ENCODE measurements at regions not wholly inside any gene's neighbourhood (a gene's known extent, or its start where the extent isn't known, plus 50 kb on each side); places are given as distances from the start of the nearest gene placed in this dataset.

DNA sequence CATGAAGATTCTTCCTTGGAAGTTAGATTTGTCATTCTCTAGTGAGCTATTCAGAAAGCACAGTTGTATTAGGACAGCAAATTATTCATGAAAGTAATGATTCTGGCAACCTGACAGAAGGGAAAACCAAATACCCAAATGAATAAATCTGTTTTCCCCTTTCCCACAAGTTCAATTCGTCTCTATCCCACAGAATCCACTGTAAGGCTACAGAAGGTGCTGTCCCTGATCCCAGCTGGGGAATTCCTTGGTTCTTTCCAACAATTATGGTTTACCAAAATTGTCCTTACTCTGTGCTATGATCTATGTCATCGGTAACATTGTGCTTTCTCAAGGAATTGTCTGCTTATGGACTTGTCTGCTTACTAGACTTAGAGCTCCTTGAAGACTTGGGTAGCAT lies 104.2 kb downstream of the FASLG start:
- Mint-ChIP-seq H3K27me3 (ENCODE audit: unreplicated experiment) (peaks cover 9% of the 10 kb centered on the region), H3K4me3 (ENCODE audit: unreplicated experiment) (no peak overlapping the region), H3K9me3 (ENCODE audit: unreplicated experiment) (no peaks in the 10 kb centered on the region), H3K36me3 (ENCODE audit: unreplicated experiment) (no peaks in the 10 kb centered on the region), H3K27ac (ENCODE audit: unreplicated experiment) (no peak overlapping the region), H3K4me1 (ENCODE audit: unreplicated experiment) (peaks cover 4% of the 10 kb centered on the region)
- DNase-seq (ENCODE audit: extremely low spot score, unreplicated experiment) = no peak
- TF ChIP-seq, protein P1, sequence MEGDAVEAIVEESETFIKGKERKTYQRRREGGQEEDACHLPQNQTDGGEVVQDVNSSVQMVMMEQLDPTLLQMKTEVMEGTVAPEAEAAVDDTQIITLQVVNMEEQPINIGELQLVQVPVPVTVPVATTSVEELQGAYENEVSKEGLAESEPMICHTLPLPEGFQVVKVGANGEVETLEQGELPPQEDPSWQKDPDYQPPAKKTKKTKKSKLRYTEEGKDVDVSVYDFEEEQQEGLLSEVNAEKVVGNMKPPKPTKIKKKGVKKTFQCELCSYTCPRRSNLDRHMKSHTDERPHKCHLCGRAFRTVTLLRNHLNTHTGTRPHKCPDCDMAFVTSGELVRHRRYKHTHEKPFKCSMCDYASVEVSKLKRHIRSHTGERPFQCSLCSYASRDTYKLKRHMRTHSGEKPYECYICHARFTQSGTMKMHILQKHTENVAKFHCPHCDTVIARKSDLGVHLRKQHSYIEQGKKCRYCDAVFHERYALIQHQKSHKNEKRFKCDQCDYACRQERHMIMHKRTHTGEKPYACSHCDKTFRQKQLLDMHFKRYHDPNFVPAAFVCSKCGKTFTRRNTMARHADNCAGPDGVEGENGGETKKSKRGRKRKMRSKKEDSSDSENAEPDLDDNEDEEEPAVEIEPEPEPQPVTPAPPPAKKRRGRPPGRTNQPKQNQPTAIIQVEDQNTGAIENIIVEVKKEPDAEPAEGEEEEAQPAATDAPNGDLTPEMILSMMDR (IDR thresholded peaks at IDR 0.05) = no peak

DNA sequence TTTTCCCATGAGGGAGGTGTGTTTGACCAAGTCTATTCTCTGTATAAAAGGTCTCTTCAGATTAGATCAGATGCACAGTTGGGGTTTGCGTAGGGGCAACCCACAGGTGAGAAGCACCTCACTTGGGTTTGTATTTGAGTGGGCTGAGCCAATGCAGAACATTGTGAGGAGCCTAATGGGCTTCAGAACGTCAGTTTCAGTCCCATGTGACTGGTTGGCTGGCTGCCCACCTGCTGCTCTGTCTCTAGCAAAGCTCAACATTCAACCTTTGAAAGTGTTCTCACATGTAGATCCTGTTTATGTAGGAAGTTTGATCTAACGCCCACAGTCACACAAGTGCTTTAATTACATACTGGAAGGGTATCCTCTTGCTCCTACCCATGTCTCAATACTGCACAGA lies 105.5 kb downstream of the FASLG start:
- Mint-ChIP-seq H3K27ac (ENCODE audit: unreplicated experiment) (no peak overlapping the region), H3K4me1 (ENCODE audit: unreplicated experiment) (peaks cover 4% of the 10 kb centered on the region), H3K4me3 (ENCODE audit: unreplicated experiment) (no peak overlapping the region), H3K27me3 (ENCODE audit: unreplicated experiment) (peaks cover 7% of the 10 kb centered on the region), H3K9me3 (ENCODE audit: unreplicated experiment) (no peaks in the 10 kb centered on the region), H3K36me3 (ENCODE audit: unreplicated experiment) (no peaks in the 10 kb centered on the region)
- DNase-seq (ENCODE audit: extremely low spot score, unreplicated experiment) = no peak
- TF ChIP-seq, protein P1 (IDR thresholded peaks at IDR 0.05) = no peak

- peaks cover 3% of the 10 kb centered on the region for H3K4me1 Mint-ChIP-seq (ENCODE audit: unreplicated experiment)
- no peaks in the 10 kb centered on the region for H3K36me3 Mint-ChIP-seq (ENCODE audit: unreplicated experiment)
- H3K27ac Mint-ChIP-seq (ENCODE audit: unreplicated experiment) = no peak overlapping the region
- TF ChIP-seq, protein P1 (IDR thresholded peaks at IDR 0.05) = no peak
- H3K27me3 Mint-ChIP-seq (ENCODE audit: unreplicated experiment) = no peaks in the 10 kb centered on the region
- H3K4me3 Mint-ChIP-seq (ENCODE audit: unreplicated experiment) = no peak overlapping the region
- DNase-seq (ENCODE audit: extremely low spot score, unreplicated experiment) = no peak
- H3K9me3 Mint-ChIP-seq (ENCODE audit: unreplicated experiment) = no peaks in the 10 kb centered on the region
Observed at GRCh38 chr1:172766462-172766861, 107.6 kb downstream of the FASLG start.

- Mint-ChIP-seq H3K4me3 (ENCODE audit: unreplicated experiment) (no peak overlapping the region), H3K27ac (ENCODE audit: unreplicated experiment) (no peak overlapping the region), H3K27me3 (ENCODE audit: unreplicated experiment) (no peaks in the 10 kb centered on the region), H3K4me1 (ENCODE audit: unreplicated experiment) (no peaks in the 10 kb centered on the region), H3K9me3 (ENCODE audit: unreplicated experiment) (no peaks in the 10 kb centered on the region), H3K36me3 (ENCODE audit: unreplicated experiment) (no peaks in the 10 kb centered on the region)
- TF ChIP-seq, protein P1 (IDR thresholded peaks at IDR 0.05) = no peak
- no peak for DNase-seq (ENCODE audit: extremely low spot score, unreplicated experiment)
Observed at GRCh38 chr1:172770071-172770470, 111.2 kb downstream of the FASLG start.

DNA sequence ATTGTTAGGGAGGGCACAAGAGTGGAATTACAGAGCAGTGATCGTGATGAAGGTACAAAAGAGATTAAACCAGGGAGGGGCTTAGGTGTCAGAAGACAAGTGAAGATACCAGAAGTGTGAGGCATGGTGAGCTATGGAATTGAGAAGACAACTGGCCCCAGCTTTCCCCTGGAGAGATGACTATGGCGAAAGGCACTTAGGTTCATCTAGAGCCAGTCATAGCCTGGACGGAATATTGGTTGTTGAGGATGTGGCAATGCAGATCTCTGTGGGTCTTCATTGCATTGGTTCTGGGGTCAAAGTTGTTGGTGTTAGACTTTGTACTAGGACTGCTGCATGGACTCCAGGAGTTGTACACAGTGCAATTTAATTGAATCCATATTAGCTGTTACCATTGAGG lies 115.7 kb downstream of the FASLG start:
- peaks cover 2% of the 10 kb centered on the region for H3K4me1 Mint-ChIP-seq (ENCODE audit: unreplicated experiment)
- H3K36me3 Mint-ChIP-seq (ENCODE audit: unreplicated experiment) = no peaks in the 10 kb centered on the region
- no peaks in the 10 kb centered on the region for H3K9me3 Mint-ChIP-seq (ENCODE audit: unreplicated experiment)
- H3K27me3 Mint-ChIP-seq (ENCODE audit: unreplicated experiment) = no peaks in the 10 kb centered on the region
- DNase-seq (ENCODE audit: extremely low spot score, unreplicated experiment) = no peak
- no peak overlapping the region for H3K4me3 Mint-ChIP-seq (ENCODE audit: unreplicated experiment)
- no peak overlapping the region for H3K27ac Mint-ChIP-seq (ENCODE audit: unreplicated experiment)
- TF ChIP-seq, protein P1 (IDR thresholded peaks at IDR 0.05) = no peak
